Mesothelial cell of epicardium (in vitro differentiated cells): ENCODE measurements at regions not wholly inside any gene's neighbourhood (a gene's known extent, or its start where the extent isn't known, plus 50 kb on each side); places are given as distances from the start of the nearest gene placed in this dataset.

ENCODE experiments used
- DNase-seq, 2 experiments: peaks; one replicate each; pipeline ENCODE4 v3.0.0; 2021; ENCODE audit warnings: low spot score in 2 of 2; ENCODE audit not compliant: unreplicated experiment in 2 of 2
- H3K27ac Mint-ChIP-seq: 2 replicates; pipeline ENCODE4 v1.8.0; 2021; ENCODE audit warnings: mixed read lengths
- H3K27me3 Mint-ChIP-seq: 2 replicates; pipeline ENCODE4 v1.8.0; 2021; ENCODE audit warnings: low read depth, mixed read lengths
- H3K36me3 Mint-ChIP-seq: 2 replicates; pipeline ENCODE4 v1.8.0; 2021; ENCODE audit warnings: mixed read lengths
- H3K4me1 Mint-ChIP-seq: 2 replicates; pipeline ENCODE4 v1.8.0; 2021; ENCODE audit warnings: mixed read lengths
- H3K4me3 Mint-ChIP-seq: 2 replicates; pipeline ENCODE4 v1.8.0; 2021; ENCODE audit warnings: mild to moderate bottlenecking, moderate library complexity, mixed read lengths
- H3K9me3 Mint-ChIP-seq: 2 replicates; pipeline ENCODE4 v1.8.0; 2021; ENCODE audit warnings: mixed read lengths
- TF ChIP-seq, protein P1 (sequence below): fragments of 200-600 bp; sonication (generic); IDR thresholded peaks from one replicate; pipeline ENCODE4 v1.5.0; 2021; ENCODE audit warnings: antibody characterized with exemption; ENCODE audit not compliant: unreplicated experiment

GRCh38 chr4:36891971-36892370, 352.6 kb upstream of the NWD2 start:
- peaks cover 23% of the 10 kb centered on the region for H3K9me3 Mint-ChIP-seq
- H3K27me3 Mint-ChIP-seq: no peaks in the 10 kb centered on the region
- no peak for DNase-seq
- H3K36me3 Mint-ChIP-seq: no peaks in the 10 kb centered on the region
- no peak overlapping the region for H3K4me3 Mint-ChIP-seq
- H3K4me1 Mint-ChIP-seq: no peaks in the 10 kb centered on the region
- H3K27ac Mint-ChIP-seq: no peak overlapping the region
- TF ChIP-seq, protein P1, sequence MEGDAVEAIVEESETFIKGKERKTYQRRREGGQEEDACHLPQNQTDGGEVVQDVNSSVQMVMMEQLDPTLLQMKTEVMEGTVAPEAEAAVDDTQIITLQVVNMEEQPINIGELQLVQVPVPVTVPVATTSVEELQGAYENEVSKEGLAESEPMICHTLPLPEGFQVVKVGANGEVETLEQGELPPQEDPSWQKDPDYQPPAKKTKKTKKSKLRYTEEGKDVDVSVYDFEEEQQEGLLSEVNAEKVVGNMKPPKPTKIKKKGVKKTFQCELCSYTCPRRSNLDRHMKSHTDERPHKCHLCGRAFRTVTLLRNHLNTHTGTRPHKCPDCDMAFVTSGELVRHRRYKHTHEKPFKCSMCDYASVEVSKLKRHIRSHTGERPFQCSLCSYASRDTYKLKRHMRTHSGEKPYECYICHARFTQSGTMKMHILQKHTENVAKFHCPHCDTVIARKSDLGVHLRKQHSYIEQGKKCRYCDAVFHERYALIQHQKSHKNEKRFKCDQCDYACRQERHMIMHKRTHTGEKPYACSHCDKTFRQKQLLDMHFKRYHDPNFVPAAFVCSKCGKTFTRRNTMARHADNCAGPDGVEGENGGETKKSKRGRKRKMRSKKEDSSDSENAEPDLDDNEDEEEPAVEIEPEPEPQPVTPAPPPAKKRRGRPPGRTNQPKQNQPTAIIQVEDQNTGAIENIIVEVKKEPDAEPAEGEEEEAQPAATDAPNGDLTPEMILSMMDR: no peak

GRCh38 chr4:36900446-36900987, 344.0 kb upstream of the NWD2 start:
- H3K27ac Mint-ChIP-seq: no peak overlapping the region
- peaks cover 4% of the 10 kb centered on the region for H3K9me3 Mint-ChIP-seq
- no peak for DNase-seq
- no peak overlapping the region for H3K4me3 Mint-ChIP-seq
- H3K27me3 Mint-ChIP-seq: no peaks in the 10 kb centered on the region
- TF ChIP-seq, protein P1: no peak
- no peaks in the 10 kb centered on the region for H3K36me3 Mint-ChIP-seq
- no peaks in the 10 kb centered on the region for H3K4me1 Mint-ChIP-seq

- no peaks in the 10 kb centered on the region for H3K36me3 Mint-ChIP-seq
- no peak overlapping the region for H3K4me3 Mint-ChIP-seq
- H3K27me3 Mint-ChIP-seq: peaks cover 6% of the 10 kb centered on the region
- DNase-seq: no peak
- no peaks in the 10 kb centered on the region for H3K9me3 Mint-ChIP-seq
- no peaks in the 10 kb centered on the region for H3K4me1 Mint-ChIP-seq
- TF ChIP-seq, protein P1: no peak
- no peak overlapping the region for H3K27ac Mint-ChIP-seq
Measured at GRCh38 chr4:36904823-36905222, 339.7 kb upstream of the NWD2 start.

DNA sequence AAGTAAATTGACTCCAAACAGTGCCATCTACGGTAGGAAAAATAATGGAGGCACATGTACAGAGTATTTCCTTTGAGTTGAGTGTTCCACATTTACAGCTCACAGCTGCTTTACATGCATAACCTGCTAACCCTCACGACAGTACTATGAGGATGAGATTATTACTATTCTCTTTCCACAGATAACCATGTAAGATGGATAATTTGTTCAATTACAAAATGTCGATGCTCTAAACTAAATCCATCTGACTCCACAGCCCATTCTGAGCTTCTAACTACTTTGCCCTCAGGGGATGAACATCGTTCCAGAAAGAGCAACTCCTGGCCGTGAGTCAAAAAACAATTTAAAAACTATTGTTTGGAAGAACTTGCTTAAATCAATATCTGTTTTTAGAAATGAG, 330.4 kb upstream of the NWD2 start:
- H3K27me3 Mint-ChIP-seq: peaks cover 5% of the 10 kb centered on the region
- H3K4me3 Mint-ChIP-seq: no peak overlapping the region
- TF ChIP-seq, protein P1: no peak
- H3K27ac Mint-ChIP-seq: no peak overlapping the region
- DNase-seq: no peak
- H3K9me3 Mint-ChIP-seq: no peaks in the 10 kb centered on the region
- no peaks in the 10 kb centered on the region for H3K4me1 Mint-ChIP-seq
- no peaks in the 10 kb centered on the region for H3K36me3 Mint-ChIP-seq

DNA sequence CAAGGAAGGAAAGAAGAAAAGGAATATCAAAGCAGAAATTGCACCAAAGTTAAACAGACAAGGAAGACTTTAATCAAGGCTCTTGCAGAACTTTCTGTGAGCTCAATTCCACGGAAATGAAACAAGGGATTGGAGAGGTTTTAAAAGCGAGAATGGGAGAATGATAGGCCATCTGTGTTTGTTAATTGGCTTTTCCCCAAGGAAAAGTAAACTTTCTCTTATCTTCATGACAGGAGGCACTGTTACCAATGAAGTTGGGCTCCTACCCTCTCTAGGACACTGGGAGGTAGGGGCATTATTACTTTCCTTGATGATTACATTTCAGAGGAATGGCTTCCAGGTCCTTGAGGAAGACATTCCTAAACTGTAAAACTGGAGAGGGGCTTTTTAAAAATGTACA, 328.8 kb upstream of the NWD2 start:
- no peak for DNase-seq
- Mint-ChIP-seq H3K27ac (no peak overlapping the region), H3K4me1 (no peaks in the 10 kb centered on the region), H3K36me3 (no peaks in the 10 kb centered on the region), H3K4me3 (no peak overlapping the region), H3K9me3 (no peaks in the 10 kb centered on the region), H3K27me3 (peaks cover 4% of the 10 kb centered on the region)
- TF ChIP-seq, protein P1: no peak

DNA sequence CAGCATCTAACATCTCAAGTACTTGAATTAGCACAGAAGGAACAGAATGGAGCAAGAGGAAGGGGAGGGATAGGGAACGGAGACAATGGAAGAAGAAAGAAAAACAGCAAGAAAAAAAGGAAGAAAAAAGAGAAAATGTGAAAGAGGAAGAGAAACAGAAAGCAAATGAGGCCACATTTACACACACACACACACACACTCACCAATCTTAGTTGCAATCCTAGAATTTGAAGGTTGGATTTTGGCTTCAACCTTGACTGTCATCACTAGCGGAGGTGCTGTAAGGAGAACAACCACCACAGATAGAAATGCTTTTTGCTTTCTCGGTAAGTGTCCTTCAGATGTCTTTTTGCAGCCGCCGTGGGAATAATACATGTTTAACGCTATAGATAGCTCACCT, 327.1 kb upstream of the NWD2 start:
- no peak for DNase-seq
- TF ChIP-seq, protein P1: no peak
- H3K4me3 Mint-ChIP-seq: no peak overlapping the region
- H3K9me3 Mint-ChIP-seq: no peaks in the 10 kb centered on the region
- H3K27me3 Mint-ChIP-seq: no peaks in the 10 kb centered on the region
- H3K27ac Mint-ChIP-seq: no peak overlapping the region
- no peaks in the 10 kb centered on the region for H3K4me1 Mint-ChIP-seq
- no peaks in the 10 kb centered on the region for H3K36me3 Mint-ChIP-seq
